COLO668 (cell line): ENCODE measurements at regions not wholly inside any gene's neighbourhood (a gene's known extent, or its start where the extent isn't known, plus 50 kb on each side); places are given as distances from the start of the nearest gene placed in this dataset.

Experiments used
- DNase-seq: peaks from one replicate; lab custom pipeline; 2025; ENCODE audit not compliant: unreplicated experiment; lab: John Stamatoyannopoulos, UW

GRCh38 chr9:113817171-113817570 is 58.9 kb upstream of the ZNF618 start:
- no peak for DNase-seq

GRCh38 chr9:113818391-113818790 is 57.7 kb upstream of the ZNF618 start:
- no peak for DNase-seq

DNA sequence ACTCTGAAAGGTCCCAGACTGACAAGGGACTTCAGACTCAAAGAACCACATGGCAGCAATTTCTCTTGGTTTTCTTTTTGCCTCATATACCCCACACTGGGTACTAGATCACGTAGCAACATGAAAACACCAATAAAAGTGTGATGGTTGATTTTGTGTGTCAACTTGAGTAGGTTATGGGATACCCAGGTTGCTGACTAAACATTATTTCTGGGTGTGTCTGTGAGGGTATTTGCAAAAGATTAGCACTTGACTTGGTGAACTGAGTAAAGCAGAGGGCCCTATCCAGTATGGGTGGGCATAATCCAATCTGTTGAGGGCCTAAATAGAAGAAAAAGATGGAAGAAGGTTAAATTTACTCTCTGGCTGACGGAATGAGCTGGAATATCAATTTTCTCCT is 53.8 kb upstream of the ZNF618 start:
- DNase-seq = no peak

GRCh38 chr9:113823421-113823820 is 52.7 kb upstream of the ZNF618 start:
- no peak for DNase-seq
